ENCODE measurements at regions not wholly inside any gene's neighbourhood (a gene's known extent, or its start where the extent isn't known, plus 50 kb on each side); places are given as distances from the start of the nearest gene placed in this dataset.

- no peak for TF ChIP-seq HSF1 (IDR thresholded peaks at IDR 0.05; ENCODE audit: low read depth, low read length)
These were observed 442.7 kb downstream of the RAPGEF2 start (continued) for GRCh38 chr4:159545556-159545955.

DNA sequence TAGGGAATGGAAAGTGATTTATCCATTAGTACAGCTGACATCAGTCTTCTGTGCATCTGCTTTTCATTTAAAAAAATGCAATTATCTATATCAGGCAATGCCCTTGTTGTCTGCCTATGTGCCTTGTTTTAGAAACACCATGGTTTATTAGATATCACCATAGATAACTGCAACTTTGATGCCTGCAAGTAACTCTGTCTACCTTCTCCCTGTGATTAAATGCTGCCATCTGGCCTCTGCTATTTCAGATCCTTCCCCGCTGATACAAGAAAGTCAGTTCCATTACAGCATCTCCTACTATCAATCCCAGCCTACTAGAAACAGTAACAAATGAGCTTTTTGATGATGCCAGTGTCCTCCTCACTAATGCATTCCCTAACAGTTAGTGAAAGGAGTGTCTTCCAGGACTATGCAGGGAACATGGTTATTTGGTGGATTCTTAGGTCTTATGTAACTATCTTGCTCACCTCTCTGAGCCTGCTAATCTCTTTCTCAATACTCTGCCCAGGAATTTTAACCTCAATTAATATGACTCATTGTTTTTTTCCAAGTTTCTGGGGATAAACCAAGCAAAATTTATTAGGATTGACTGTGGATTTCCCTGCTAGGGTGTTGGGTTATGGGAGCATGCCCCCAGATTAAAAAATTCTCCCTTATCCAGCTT, 444.9 kb downstream of the RAPGEF2 start:
- Histone ChIP-seq H3K27me3 (replicated peaks in 1 of 2; ENCODE audit: control insufficient read depth in 2 of 2, insufficient read depth in 2 of 2, low read length in 1 of 2) (no peaks in the 10 kb centered on the region), H3K36me3 (ENCODE audit: control insufficient read depth in 2 of 2, insufficient read depth in 2 of 2, low read length in 1 of 2) (no peaks in the 10 kb centered on the region), H3K4me1 (ENCODE audit: control insufficient read depth, insufficient read depth, low read length) (no peaks in the 10 kb centered on the region), H3K4me2 (ENCODE audit: control insufficient read depth, insufficient read depth) (no peak overlapping the region), H2AFZ (ENCODE audit: control insufficient read depth, low read depth, low read length) (no peak overlapping the region), H3K79me2 (ENCODE audit: control insufficient read depth, insufficient read depth, low read length) (no peaks in the 10 kb centered on the region), H3K4me3 (no peak overlapping the region), H3K9me3 (replicated peaks; ENCODE audit: control insufficient read depth, insufficient read depth, low read length) (no peaks in the 10 kb centered on the region), H3K9ac (ENCODE audit: control insufficient read depth, insufficient read depth, low read length) (no peak overlapping the region), H4K20me1 (ENCODE audit: control insufficient read depth, insufficient read depth) (no peaks in the 10 kb centered on the region), H3K27ac (ENCODE audit: control insufficient read depth, insufficient read depth) (no peak overlapping the region)
- DNase-seq (ENCODE audit: low read depth, low spot score) (no peak), FAIRE-seq (no peak), ATAC-seq (no peak)
- ChIA-PET POLR2A (no interaction called here), SMC1A (ENCODE audit: uncharacterized antibody, unreplicated experiment) (no interaction called here), RAD21 (ENCODE audit: unreplicated experiment) (no interaction called here), CTCF (no interaction called here)
- intact Hi-C loops (cut with micrococcal nuclease; ENCODE audit: unreplicated experiment) (no loop called here), in situ Hi-C loops (cut with MboI) (no loop called here)
- no TSS peak for BruUV-seq (replicated peaks)
- WGBS (ENCODE audit: insufficient coverage, insufficient replicate concordance, low lambda C conversion rate, missing lambda C conversion rate) = 0% methylated on average over 1 of the region's 1 CpG
- no peak for TF ChIP-seq SIN3A (IDR thresholded peaks at IDR 0.05; ENCODE audit: low read depth, low read length)
- TF ChIP-seq ATF7 (IDR thresholded peaks at IDR 0.05; ENCODE audit: low read depth) = no peak
- no peak for TF ChIP-seq EZH2 (IDR thresholded peaks at IDR 0.05; ENCODE audit: borderline replicate concordance, control insufficient read depth, low read depth, low read length)
- TF ChIP-seq CEBPZ (IDR thresholded peaks at IDR 0.05; ENCODE audit: low read depth, low read length) = no peak
- no peak for TF ChIP-seq ZBTB11 (CRISPR knock-in tag; IDR thresholded peaks at IDR 0.05)
- no peak for TF ChIP-seq IKZF1 (conservative IDR thresholded peaks at IDR 0.05)
- no peak for TF ChIP-seq POLR2A (IDR thresholded peaks at IDR 0.05; ENCODE audit: low read depth, low read length)
- TF ChIP-seq KDM1A (IDR thresholded peaks at IDR 0.05; ENCODE audit: borderline replicate concordance) = no peak
- no peak for TF ChIP-seq CHD1 (IDR thresholded peaks at IDR 0.05; ENCODE audit: low read depth, low read length)
- no peak for TF ChIP-seq RFX5 (IDR thresholded peaks at IDR 0.05; ENCODE audit: low read depth, low read length)
